GM12878 (cell line): ENCODE measurements at regions not wholly inside any gene's neighbourhood (a gene's known extent, or its start where the extent isn't known, plus 50 kb on each side); places are given as distances from the start of the nearest gene placed in this dataset.

Source experiments
- ASH2L ChIP-seq: fragments of 300-600, 200-600 bp; sonication (generic); IDR thresholded peaks from 2 replicates; pipeline ENCODE4 v1.6.1; 2017; ENCODE audit warnings: low read depth, mild to moderate bottlenecking, borderline replicate concordance
- CBX3 ChIP-seq: fragments of 200-600 bp; sonication (generic); IDR thresholded peaks from 2 replicates; pipeline ENCODE4 v1.6.1; 2016; ENCODE audit warnings: low read depth, borderline replicate concordance
- CBX5 ChIP-seq: sonication (generic); IDR thresholded peaks from 2 replicates; pipeline ENCODE4 v1.6.1; 2016; ENCODE audit warnings: low read depth, moderate library complexity, mild to moderate bottlenecking, inconsistent platforms
- CHD2 ChIP-seq: IDR thresholded peaks from 2 replicates; pipeline ENCODE4 v1.6.1; 2011; ENCODE audit warnings: low read depth, low read length, improper control_type of control experiment, borderline replicate concordance
- EZH2 ChIP-seq: IDR thresholded peaks from 2 replicates; pipeline ENCODE4 v1.6.1; 2012; ENCODE audit warnings: low read depth, mild to moderate bottlenecking, control low read depth, inconsistent platforms, low read length, borderline replicate concordance; ENCODE audit not compliant: control insufficient read depth
- FOXK2 ChIP-seq: fragments of 450-650 bp; IDR thresholded peaks from 2 replicates; pipeline ENCODE4 v1.6.1; 2017; ENCODE audit warnings: mild to moderate bottlenecking, moderate library complexity
- GABPA ChIP-seq: IDR thresholded peaks from 2 replicates; pipeline ENCODE4 v1.6.1; 2014; ENCODE audit warnings: antibody characterized with exemption, low read depth, mild to moderate bottlenecking, inconsistent platforms
- MXI1 ChIP-seq: fragments of 150-350 bp; IDR thresholded peaks from 2 replicates; pipeline ENCODE4 v1.6.1; 2011; ENCODE audit warnings: low read depth, mild to moderate bottlenecking, inconsistent platforms, low read length, improper control_type of control experiment
- NBN ChIP-seq: fragments of 450-650 bp; IDR thresholded peaks from 2 replicates; pipeline ENCODE4 v1.6.1; 2016
- NR2C2 ChIP-seq: IDR thresholded peaks from 2 replicates; pipeline ENCODE4 v1.6.1; 2011; ENCODE audit warnings: borderline replicate concordance, low read depth; ENCODE audit not compliant: control insufficient read depth, insufficient read length
- POLR2AphosphoS2 ChIP-seq: IDR thresholded peaks from 2 replicates; pipeline ENCODE4 v1.6.1; 2011; ENCODE audit warnings: low read depth, mild to moderate bottlenecking, low read length, improper control_type of control experiment, moderate library complexity
- POLR2AphosphoS5 ChIP-seq: IDR thresholded peaks from 2 replicates; pipeline ENCODE4 v1.6.1; 2011; ENCODE audit warnings: mild to moderate bottlenecking, low read length, inconsistent platforms
- RELA ChIP-seq: fragments of 450-650 bp; IDR thresholded peaks from 2 replicates; pipeline ENCODE4 v1.8.0; 2014; ENCODE audit warnings: borderline replicate concordance; ENCODE audit not compliant: partially characterized antibody
- SMAD1 ChIP-seq: fragments of 450-650 bp; IDR thresholded peaks from 2 replicates; pipeline ENCODE4 v1.6.1; 2018; ENCODE audit warnings: mild to moderate bottlenecking, low read depth; ENCODE audit not compliant: partially characterized antibody
- TF ChIP-seq, protein P1 (sequence below): IDR thresholded peaks from 2 replicates; pipeline ENCODE4 v1.6.1; 2011; ENCODE audit warnings: low read depth, mild to moderate bottlenecking, low read length, moderate library complexity, borderline replicate concordance; ENCODE audit errors: extremely low read depth
- TF ChIP-seq, protein P2 (sequence below): fragments of 450-650 bp; IDR thresholded peaks from 2 replicates; pipeline ENCODE4 v1.6.1; 2017; ENCODE audit warnings: mild to moderate bottlenecking, low read depth, inconsistent platforms; ENCODE audit not compliant: poor library complexity, severe bottlenecking
- TF ChIP-seq, protein P3 (sequence below), 3 experiments: IDR thresholded peaks in 2 of 3; conservative IDR thresholded peaks in 1 of 3; 2 replicates each; pipeline ENCODE4 v1.5.1; 2011; ENCODE audit warnings: low read depth in 3 of 3, low read length in 3 of 3, mild to moderate bottlenecking in 3 of 3, control low read depth in 2 of 3, moderate library complexity in 2 of 3, inconsistent platforms in 1 of 3, mixed read lengths in 1 of 3; ENCODE audit not compliant: control insufficient read depth in 2 of 3, insufficient read depth in 1 of 3; ENCODE audit errors: extremely low read depth in 1 of 3
- TF ChIP-seq, protein P4 (sequence below): fragments of 450-650 bp; IDR thresholded peaks from 2 replicates; pipeline ENCODE4 v1.6.1; 2017; ENCODE audit warnings: mild to moderate bottlenecking
- TF ChIP-seq, protein P5 (sequence below): fragments of 450-650 bp; IDR thresholded peaks from 2 replicates; pipeline ENCODE4 v1.6.1; 2018; ENCODE audit warnings: mild to moderate bottlenecking, low read depth, moderate library complexity; ENCODE audit not compliant: partially characterized antibody

DNA sequence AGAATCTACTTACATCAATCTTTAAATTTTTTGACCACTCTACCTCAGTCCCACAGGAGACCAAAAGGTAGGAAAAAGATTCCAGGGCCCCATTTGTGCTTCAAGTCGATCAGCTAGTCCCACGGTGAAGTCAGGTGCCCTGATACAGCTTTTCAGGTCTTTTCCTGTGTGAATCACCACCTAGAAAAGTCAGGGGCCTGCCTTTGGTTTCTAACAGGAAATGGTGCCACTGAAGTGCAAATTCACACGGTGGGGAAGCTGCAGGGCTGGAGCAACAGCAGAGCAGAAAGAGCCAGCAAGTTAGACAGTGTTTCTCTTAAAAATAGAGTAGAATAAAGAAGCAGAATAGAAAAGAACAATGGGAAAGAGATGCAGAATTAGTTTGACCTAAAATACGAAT, 107.5 kb downstream of the KLF12 start (continued):
- TF ChIP-seq, protein P1, sequence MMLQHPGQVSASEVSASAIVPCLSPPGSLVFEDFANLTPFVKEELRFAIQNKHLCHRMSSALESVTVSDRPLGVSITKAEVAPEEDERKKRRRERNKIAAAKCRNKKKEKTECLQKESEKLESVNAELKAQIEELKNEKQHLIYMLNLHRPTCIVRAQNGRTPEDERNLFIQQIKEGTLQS = no peak
- TF ChIP-seq, protein P2, sequence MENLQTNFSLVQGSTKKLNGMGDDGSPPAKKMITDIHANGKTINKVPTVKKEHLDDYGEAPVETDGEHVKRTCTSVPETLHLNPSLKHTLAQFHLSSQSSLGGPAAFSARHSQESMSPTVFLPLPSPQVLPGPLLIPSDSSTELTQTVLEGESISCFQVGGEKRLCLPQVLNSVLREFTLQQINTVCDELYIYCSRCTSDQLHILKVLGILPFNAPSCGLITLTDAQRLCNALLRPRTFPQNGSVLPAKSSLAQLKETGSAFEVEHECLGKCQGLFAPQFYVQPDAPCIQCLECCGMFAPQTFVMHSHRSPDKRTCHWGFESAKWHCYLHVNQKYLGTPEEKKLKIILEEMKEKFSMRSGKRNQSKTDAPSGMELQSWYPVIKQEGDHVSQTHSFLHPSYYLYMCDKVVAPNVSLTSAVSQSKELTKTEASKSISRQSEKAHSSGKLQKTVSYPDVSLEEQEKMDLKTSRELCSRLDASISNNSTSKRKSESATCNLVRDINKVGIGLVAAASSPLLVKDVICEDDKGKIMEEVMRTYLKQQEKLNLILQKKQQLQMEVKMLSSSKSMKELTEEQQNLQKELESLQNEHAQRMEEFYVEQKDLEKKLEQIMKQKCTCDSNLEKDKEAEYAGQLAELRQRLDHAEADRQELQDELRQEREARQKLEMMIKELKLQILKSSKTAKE = no peak
- TF ChIP-seq CBX5 (no peak), POLR2AphosphoS5 (peak; percentile 75; the same call in 1 of the 2 replicates), NR2C2 (no peak), EZH2 (no peak), CHD2 (peak; percentile 45; the same call in 1 of the 2 replicates), FOXK2 (no peak), GABPA (no peak), SMAD1 (peak; percentile 67), MXI1 (no peak), CBX3 (no peak), RELA (peak; percentile 22), NBN (peak; percentile 89), POLR2AphosphoS2 (no peak), ASH2L (no peak)
- TF ChIP-seq, protein P3, sequence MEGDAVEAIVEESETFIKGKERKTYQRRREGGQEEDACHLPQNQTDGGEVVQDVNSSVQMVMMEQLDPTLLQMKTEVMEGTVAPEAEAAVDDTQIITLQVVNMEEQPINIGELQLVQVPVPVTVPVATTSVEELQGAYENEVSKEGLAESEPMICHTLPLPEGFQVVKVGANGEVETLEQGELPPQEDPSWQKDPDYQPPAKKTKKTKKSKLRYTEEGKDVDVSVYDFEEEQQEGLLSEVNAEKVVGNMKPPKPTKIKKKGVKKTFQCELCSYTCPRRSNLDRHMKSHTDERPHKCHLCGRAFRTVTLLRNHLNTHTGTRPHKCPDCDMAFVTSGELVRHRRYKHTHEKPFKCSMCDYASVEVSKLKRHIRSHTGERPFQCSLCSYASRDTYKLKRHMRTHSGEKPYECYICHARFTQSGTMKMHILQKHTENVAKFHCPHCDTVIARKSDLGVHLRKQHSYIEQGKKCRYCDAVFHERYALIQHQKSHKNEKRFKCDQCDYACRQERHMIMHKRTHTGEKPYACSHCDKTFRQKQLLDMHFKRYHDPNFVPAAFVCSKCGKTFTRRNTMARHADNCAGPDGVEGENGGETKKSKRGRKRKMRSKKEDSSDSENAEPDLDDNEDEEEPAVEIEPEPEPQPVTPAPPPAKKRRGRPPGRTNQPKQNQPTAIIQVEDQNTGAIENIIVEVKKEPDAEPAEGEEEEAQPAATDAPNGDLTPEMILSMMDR (IDR thresholded peaks at IDR 0.05 in 2 of 3, conservative IDR thresholded peaks at IDR 0.05 in 1 of 3; ENCODE audit: control insufficient read depth in 2 of 3, extremely low read depth in 1 of 3, insufficient read depth in 1 of 3, low read depth in 3 of 3, low read length in 3 of 3) = no peak
- TF ChIP-seq, protein P4, sequence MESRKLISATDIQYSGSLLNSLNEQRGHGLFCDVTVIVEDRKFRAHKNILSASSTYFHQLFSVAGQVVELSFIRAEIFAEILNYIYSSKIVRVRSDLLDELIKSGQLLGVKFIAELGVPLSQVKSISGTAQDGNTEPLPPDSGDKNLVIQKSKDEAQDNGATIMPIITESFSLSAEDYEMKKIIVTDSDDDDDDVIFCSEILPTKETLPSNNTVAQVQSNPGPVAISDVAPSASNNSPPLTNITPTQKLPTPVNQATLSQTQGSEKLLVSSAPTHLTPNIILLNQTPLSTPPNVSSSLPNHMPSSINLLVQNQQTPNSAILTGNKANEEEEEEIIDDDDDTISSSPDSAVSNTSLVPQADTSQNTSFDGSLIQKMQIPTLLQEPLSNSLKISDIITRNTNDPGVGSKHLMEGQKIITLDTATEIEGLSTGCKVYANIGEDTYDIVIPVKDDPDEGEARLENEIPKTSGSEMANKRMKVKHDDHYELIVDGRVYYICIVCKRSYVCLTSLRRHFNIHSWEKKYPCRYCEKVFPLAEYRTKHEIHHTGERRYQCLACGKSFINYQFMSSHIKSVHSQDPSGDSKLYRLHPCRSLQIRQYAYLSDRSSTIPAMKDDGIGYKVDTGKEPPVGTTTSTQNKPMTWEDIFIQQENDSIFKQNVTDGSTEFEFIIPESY = no peak
- TF ChIP-seq, protein P5, sequence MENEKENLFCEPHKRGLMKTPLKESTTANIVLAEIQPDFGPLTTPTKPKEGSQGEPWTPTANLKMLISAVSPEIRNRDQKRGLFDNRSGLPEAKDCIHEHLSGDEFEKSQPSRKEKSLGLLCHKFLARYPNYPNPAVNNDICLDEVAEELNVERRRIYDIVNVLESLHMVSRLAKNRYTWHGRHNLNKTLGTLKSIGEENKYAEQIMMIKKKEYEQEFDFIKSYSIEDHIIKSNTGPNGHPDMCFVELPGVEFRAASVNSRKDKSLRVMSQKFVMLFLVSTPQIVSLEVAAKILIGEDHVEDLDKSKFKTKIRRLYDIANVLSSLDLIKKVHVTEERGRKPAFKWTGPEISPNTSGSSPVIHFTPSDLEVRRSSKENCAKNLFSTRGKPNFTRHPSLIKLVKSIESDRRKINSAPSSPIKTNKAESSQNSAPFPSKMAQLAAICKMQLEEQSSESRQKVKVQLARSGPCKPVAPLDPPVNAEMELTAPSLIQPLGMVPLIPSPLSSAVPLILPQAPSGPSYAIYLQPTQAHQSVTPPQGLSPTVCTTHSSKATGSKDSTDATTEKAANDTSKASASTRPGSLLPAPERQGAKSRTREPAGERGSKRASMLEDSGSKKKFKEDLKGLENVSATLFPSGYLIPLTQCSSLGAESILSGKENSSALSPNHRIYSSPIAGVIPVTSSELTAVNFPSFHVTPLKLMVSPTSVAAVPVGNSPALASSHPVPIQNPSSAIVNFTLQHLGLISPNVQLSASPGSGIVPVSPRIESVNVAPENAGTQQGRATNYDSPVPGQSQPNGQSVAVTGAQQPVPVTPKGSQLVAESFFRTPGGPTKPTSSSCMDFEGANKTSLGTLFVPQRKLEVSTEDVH = no peak
